ENCODE measurements at regions not wholly inside any gene's neighbourhood (a gene's known extent, or its start where the extent isn't known, plus 50 kb on each side); places are given as distances from the start of the nearest gene placed in this dataset.

DNA sequence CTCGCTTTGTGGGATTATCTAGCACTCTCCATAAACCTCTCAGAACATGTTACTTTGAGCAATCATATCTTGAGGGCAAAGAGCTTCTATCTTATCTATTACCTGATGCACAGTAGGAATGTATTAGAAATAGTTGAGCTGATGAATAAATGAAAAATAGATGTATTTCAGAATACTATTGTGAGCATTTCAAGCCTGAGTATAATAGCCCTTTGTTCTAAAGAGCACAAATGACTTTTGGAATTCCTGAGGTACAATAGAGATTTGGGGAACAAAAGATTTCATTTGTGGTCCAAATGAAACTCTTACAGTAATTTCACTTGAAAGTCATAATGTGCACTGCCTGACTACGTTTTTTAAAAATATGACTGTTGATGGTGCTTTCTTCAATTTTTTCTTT lies 159.5 kb downstream of the UGT8 start:
- H2AFZ ChIP-seq (ENCODE audit: low read depth): no peak overlapping the region
- H3K79me2 ChIP-seq (ENCODE audit: insufficient read depth): no peaks in the 10 kb centered on the region
- ChIA-PET CTCF (no interaction called here), POLR2A (no interaction called here)
- H3K9ac ChIP-seq: no peak overlapping the region
- no peaks in the 10 kb centered on the region for H3K9me3 ChIP-seq
- H3K4me1 ChIP-seq (ENCODE audit: control insufficient read depth in 1 of 2, insufficient read depth in 2 of 2, low read depth in 1 of 2, low read length in 1 of 2): no peaks in the 10 kb centered on the region
- H3K36me3 ChIP-seq (replicated peaks in 1 of 2; ENCODE audit: control insufficient read depth in 1 of 2, insufficient read depth in 2 of 2, low read length in 1 of 2): no peaks in the 10 kb centered on the region
- TF ChIP-seq, protein P1, sequence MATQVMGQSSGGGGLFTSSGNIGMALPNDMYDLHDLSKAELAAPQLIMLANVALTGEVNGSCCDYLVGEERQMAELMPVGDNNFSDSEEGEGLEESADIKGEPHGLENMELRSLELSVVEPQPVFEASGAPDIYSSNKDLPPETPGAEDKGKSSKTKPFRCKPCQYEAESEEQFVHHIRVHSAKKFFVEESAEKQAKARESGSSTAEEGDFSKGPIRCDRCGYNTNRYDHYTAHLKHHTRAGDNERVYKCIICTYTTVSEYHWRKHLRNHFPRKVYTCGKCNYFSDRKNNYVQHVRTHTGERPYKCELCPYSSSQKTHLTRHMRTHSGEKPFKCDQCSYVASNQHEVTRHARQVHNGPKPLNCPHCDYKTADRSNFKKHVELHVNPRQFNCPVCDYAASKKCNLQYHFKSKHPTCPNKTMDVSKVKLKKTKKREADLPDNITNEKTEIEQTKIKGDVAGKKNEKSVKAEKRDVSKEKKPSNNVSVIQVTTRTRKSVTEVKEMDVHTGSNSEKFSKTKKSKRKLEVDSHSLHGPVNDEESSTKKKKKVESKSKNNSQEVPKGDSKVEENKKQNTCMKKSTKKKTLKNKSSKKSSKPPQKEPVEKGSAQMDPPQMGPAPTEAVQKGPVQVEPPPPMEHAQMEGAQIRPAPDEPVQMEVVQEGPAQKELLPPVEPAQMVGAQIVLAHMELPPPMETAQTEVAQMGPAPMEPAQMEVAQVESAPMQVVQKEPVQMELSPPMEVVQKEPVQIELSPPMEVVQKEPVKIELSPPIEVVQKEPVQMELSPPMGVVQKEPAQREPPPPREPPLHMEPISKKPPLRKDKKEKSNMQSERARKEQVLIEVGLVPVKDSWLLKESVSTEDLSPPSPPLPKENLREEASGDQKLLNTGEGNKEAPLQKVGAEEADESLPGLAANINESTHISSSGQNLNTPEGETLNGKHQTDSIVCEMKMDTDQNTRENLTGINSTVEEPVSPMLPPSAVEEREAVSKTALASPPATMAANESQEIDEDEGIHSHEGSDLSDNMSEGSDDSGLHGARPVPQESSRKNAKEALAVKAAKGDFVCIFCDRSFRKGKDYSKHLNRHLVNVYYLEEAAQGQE (IDR thresholded peaks at IDR 0.05; ENCODE audit: low read depth, low read length): no peak
- TF ChIP-seq RCOR1 (IDR thresholded peaks at IDR 0.05; ENCODE audit: low read length): no peak
- no peak for TF ChIP-seq SMC3 (IDR thresholded peaks at IDR 0.05; ENCODE audit: low read depth, low read length)
- TF ChIP-seq FOXM1 (IDR thresholded peaks at IDR 0.05; ENCODE audit: low read depth): no peak
- no peak for TF ChIP-seq CHD2 (IDR thresholded peaks at IDR 0.05; ENCODE audit: low read length, partially characterized antibody)
- TF ChIP-seq, protein P2, sequence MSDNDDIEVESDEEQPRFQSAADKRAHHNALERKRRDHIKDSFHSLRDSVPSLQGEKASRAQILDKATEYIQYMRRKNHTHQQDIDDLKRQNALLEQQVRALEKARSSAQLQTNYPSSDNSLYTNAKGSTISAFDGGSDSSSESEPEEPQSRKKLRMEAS (IDR thresholded peaks at IDR 0.05; ENCODE audit: low read depth): no peak
- H3K27me3 ChIP-seq (ENCODE audit: insufficient read depth): no peaks in the 10 kb centered on the region
- WGBS (ENCODE audit: low lambda C conversion rate): 2% methylated on average over 2 of the region's 2 CpGs
- no peaks in the 10 kb centered on the region for H4K20me1 ChIP-seq (ENCODE audit: insufficient read depth)
- no peaks in the 10 kb centered on the region for H3K9me2 ChIP-seq
- no peak overlapping the region for H3K4me3 ChIP-seq (ENCODE audit: low read depth in 2 of 2, low read length in 1 of 2)
- H3K4me2 ChIP-seq: no peak overlapping the region
- no peak for DNase-seq
- no peak overlapping the region for H3K27ac ChIP-seq (ENCODE audit: low read depth in 2 of 2, low read length in 1 of 2)
- H3F3A ChIP-seq (replicated peaks; ENCODE audit: insufficient read depth): no peaks in the 10 kb centered on the region

DNA sequence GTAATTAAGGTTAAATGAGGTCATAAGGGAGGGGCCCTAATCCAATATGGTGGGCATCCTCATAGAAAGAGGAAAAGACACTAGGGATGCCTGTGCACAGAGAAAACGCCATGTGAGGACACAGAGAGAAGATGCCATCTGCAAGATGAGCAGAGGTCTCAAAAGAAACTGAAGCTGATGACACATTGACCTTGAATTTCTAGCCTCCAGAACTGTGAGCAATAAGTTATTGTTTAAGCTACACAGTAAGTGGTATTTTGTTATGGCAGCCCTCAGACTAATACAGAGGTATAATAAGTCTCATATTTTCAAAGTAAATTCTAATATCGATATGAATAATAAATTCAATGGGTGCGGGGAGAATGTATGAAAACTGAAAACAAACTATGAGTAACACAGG lies 169.9 kb downstream of the UGT8 start:
- Histone ChIP-seq H3K27ac (ENCODE audit: low read depth in 2 of 2, low read length in 1 of 2) (no peak overlapping the region), H3K9ac (no peak overlapping the region), H3K4me1 (ENCODE audit: control insufficient read depth in 1 of 2, insufficient read depth in 2 of 2, low read depth in 1 of 2, low read length in 1 of 2) (no peaks in the 10 kb centered on the region), H3K36me3 (replicated peaks in 1 of 2; ENCODE audit: control insufficient read depth in 1 of 2, insufficient read depth in 2 of 2, low read length in 1 of 2) (no peaks in the 10 kb centered on the region), H3K9me2 (no peaks in the 10 kb centered on the region), H3K79me2 (ENCODE audit: insufficient read depth) (no peaks in the 10 kb centered on the region), H3K4me2 (no peak overlapping the region), H3K9me3 (no peaks in the 10 kb centered on the region), H3K27me3 (ENCODE audit: insufficient read depth) (no peaks in the 10 kb centered on the region), H3F3A (replicated peaks; ENCODE audit: insufficient read depth) (no peaks in the 10 kb centered on the region), H3K4me3 (ENCODE audit: low read depth in 2 of 2, low read length in 1 of 2) (no peak overlapping the region), H4K20me1 (ENCODE audit: insufficient read depth) (no peaks in the 10 kb centered on the region), H2AFZ (ENCODE audit: low read depth) (no peak overlapping the region)
- CTCF ChIA-PET: no interaction called here
- DNase-seq: no peak
- WGBS (ENCODE audit: low lambda C conversion rate): 30% methylated on average over 3 of the region's 3 CpGs
- POLR2A ChIA-PET: no interaction called here
- TF ChIP-seq TAF1 (IDR thresholded peaks at IDR 0.05; ENCODE audit: borderline replicate concordance, low read depth, low read length): no peak
- TF ChIP-seq EP300 (IDR thresholded peaks at IDR 0.05; ENCODE audit: borderline replicate concordance in 1 of 2, low read depth in 1 of 2, low read length in 1 of 2): no peak
- TF ChIP-seq POLR2AphosphoS5 (IDR thresholded peaks at IDR 0.05; ENCODE audit: low read depth, low read length): no peak
- TF ChIP-seq, protein P3, sequence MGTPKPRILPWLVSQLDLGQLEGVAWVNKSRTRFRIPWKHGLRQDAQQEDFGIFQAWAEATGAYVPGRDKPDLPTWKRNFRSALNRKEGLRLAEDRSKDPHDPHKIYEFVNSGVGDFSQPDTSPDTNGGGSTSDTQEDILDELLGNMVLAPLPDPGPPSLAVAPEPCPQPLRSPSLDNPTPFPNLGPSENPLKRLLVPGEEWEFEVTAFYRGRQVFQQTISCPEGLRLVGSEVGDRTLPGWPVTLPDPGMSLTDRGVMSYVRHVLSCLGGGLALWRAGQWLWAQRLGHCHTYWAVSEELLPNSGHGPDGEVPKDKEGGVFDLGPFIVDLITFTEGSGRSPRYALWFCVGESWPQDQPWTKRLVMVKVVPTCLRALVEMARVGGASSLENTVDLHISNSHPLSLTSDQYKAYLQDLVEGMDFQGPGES (IDR thresholded peaks at IDR 0.05; ENCODE audit: low read depth, low read length): no peak
- TF ChIP-seq RAD21 (IDR thresholded peaks at IDR 0.05; ENCODE audit: low read length): no peak
- TF ChIP-seq RXRA (IDR thresholded peaks at IDR 0.05; ENCODE audit: borderline replicate concordance, low read depth): no peak
- TF ChIP-seq RFX5 (IDR thresholded peaks at IDR 0.05; ENCODE audit: low read length): no peak
- no peak for TF ChIP-seq CHD2 (IDR thresholded peaks at IDR 0.05; ENCODE audit: low read length, partially characterized antibody)
- TF ChIP-seq ELF1 (IDR thresholded peaks at IDR 0.05): no peak
- TF ChIP-seq, protein P4, sequence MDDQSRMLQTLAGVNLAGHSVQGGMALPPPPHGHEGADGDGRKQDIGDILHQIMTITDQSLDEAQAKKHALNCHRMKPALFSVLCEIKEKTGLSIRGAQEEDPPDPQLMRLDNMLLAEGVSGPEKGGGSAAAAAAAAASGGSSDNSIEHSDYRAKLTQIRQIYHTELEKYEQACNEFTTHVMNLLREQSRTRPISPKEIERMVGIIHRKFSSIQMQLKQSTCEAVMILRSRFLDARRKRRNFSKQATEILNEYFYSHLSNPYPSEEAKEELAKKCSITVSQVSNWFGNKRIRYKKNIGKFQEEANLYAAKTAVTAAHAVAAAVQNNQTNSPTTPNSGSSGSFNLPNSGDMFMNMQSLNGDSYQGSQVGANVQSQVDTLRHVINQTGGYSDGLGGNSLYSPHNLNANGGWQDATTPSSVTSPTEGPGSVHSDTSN (IDR thresholded peaks at IDR 0.05): no peak
- TF ChIP-seq, protein P5, sequence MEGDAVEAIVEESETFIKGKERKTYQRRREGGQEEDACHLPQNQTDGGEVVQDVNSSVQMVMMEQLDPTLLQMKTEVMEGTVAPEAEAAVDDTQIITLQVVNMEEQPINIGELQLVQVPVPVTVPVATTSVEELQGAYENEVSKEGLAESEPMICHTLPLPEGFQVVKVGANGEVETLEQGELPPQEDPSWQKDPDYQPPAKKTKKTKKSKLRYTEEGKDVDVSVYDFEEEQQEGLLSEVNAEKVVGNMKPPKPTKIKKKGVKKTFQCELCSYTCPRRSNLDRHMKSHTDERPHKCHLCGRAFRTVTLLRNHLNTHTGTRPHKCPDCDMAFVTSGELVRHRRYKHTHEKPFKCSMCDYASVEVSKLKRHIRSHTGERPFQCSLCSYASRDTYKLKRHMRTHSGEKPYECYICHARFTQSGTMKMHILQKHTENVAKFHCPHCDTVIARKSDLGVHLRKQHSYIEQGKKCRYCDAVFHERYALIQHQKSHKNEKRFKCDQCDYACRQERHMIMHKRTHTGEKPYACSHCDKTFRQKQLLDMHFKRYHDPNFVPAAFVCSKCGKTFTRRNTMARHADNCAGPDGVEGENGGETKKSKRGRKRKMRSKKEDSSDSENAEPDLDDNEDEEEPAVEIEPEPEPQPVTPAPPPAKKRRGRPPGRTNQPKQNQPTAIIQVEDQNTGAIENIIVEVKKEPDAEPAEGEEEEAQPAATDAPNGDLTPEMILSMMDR (IDR thresholded peaks at IDR 0.05): no peak
- TF ChIP-seq EZH2phosphoT487 (IDR thresholded peaks at IDR 0.05; ENCODE audit: borderline replicate concordance, low read depth): no peak
- TF ChIP-seq GATA2 (CRISPR knock-in tag; IDR thresholded peaks at IDR 0.05): no peak
- no peak for TF ChIP-seq SIN3A (IDR thresholded peaks at IDR 0.05; ENCODE audit: borderline replicate concordance, low read depth, low read length)
- no peak for TF ChIP-seq FOSL2 (IDR thresholded peaks at IDR 0.05; ENCODE audit: borderline replicate concordance, low read depth)
